Kidney (tissue), 13 donors: ENCODE measurements at regions not wholly inside any gene's neighbourhood (a gene's known extent, or its start where the extent isn't known, plus 50 kb on each side); places are given as distances from the start of the nearest gene placed in this dataset.

Experiments
- DNase-seq, 5 donors: peaks; one replicate each; pipeline ENCODE4 v3.0.0-alpha.2; 2013 to 2020
- FAIRE-seq: peaks from 2 replicates; lab custom pipeline; 2012; peaks lifted over from hg19 to GRCh38; lab: Jason Lieb, UNC
- H3K27ac ChIP-seq, 2 donors: one replicate each; pipeline ENCODE4 v1.7.0; 2013; ENCODE audit warnings: low read depth in 2 of 2, low read length in 2 of 2, inconsistent platforms in 1 of 2
- H3K27me3 ChIP-seq: one replicate; pipeline ENCODE4 v1.7.1; 2013; ENCODE audit warnings: low read length, inconsistent platforms; ENCODE audit not compliant: control insufficient read depth, insufficient read depth
- H3K36me3 ChIP-seq, 3 donors: one replicate each; pipeline versions ENCODE4 v1.7.0 to v1.7.1; 2013; ENCODE audit warnings: low read length in 3 of 3, control low read depth in 1 of 3, inconsistent platforms in 1 of 3; ENCODE audit not compliant: insufficient read depth in 3 of 3, control insufficient read depth in 2 of 3
- H3K4me1 ChIP-seq, 3 donors: one replicate each; pipeline versions ENCODE4 v1.7.0 to v1.7.1; 2013; ENCODE audit warnings: low read length in 3 of 3, inconsistent platforms in 1 of 3, low read depth in 1 of 3; ENCODE audit not compliant: control insufficient read depth in 2 of 3, insufficient read depth in 2 of 3
- H3K4me3 ChIP-seq, 3 donors: one replicate each; pipeline versions ENCODE4 v1.7.0 to v1.8.1; 2013; ENCODE audit warnings: low read length in 3 of 3, control low read depth in 1 of 3, inconsistent platforms in 1 of 3
- H3K9ac ChIP-seq, 3 donors: one replicate each; pipeline versions ENCODE4 v1.7.0 to v1.7.1; 2013; ENCODE audit warnings: low read length in 3 of 3, control low read depth in 1 of 3, inconsistent platforms in 1 of 3
- H3K9me3 ChIP-seq, 3 donors: one replicate each; pipeline versions ENCODE4 v1.7.0 to v1.7.1; 2013; ENCODE audit warnings: low read length in 3 of 3, control low read depth in 1 of 3, inconsistent platforms in 1 of 3; ENCODE audit not compliant: control insufficient read depth in 2 of 3, insufficient read depth in 1 of 3
- intact Hi-C: fragments of 100-400 bp; cut with DNase I; formaldehyde crosslinking; loops from one replicate; pipeline ENCODE4 v1.11.1; 2022
- TF ChIP-seq, protein P1 (sequence below): IDR thresholded peaks from 3 replicates; pipeline ENCODE4 v1.5.1; 2012; ENCODE audit warnings: mild to moderate bottlenecking, moderate library complexity, borderline replicate concordance; ENCODE audit not compliant: insufficient read depth; ENCODE audit errors: extremely low read depth
- donor health status: control.
- donor health status: control.
- donor health status: control.
- donor health status: control.
- donor health status: control.
- donor health status: DM: yes; HTN: yes; CAD: no.
- donor health status: Normal renal cell carcinoma (clear cell type).

DNA sequence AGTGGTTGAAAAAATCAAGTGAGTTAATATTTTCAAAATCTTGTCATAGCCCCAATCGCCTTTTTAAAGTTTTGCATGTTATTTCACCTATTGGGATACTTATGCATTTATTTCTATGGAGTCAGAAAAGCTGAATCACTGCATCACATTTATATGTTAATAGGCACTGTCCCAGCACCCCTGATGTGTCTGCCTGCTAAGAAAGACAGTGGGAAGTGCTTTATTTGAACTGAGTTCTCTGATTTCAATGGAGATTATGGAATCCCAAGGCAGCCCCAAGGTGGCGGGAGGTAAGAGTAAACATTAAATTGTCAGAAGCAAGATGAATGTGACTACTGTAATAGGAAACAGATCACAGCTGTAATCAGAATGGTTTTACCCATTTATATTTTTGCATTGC lies 2225.7 kb downstream of the NCAM2 start:
- no peak for FAIRE-seq
- Histone ChIP-seq H3K9ac (no peak overlapping the region), H3K27ac (no peak overlapping the region), H3K36me3 (no peaks in the 10 kb centered on the region), H3K4me3 (no peak overlapping the region), H3K9me3 (no peaks in the 10 kb centered on the region), H3K27me3 (no peaks in the 10 kb centered on the region), H3K4me1 (no peaks in the 10 kb centered on the region)
- intact Hi-C loops = no loop called here
- TF ChIP-seq, protein P1, sequence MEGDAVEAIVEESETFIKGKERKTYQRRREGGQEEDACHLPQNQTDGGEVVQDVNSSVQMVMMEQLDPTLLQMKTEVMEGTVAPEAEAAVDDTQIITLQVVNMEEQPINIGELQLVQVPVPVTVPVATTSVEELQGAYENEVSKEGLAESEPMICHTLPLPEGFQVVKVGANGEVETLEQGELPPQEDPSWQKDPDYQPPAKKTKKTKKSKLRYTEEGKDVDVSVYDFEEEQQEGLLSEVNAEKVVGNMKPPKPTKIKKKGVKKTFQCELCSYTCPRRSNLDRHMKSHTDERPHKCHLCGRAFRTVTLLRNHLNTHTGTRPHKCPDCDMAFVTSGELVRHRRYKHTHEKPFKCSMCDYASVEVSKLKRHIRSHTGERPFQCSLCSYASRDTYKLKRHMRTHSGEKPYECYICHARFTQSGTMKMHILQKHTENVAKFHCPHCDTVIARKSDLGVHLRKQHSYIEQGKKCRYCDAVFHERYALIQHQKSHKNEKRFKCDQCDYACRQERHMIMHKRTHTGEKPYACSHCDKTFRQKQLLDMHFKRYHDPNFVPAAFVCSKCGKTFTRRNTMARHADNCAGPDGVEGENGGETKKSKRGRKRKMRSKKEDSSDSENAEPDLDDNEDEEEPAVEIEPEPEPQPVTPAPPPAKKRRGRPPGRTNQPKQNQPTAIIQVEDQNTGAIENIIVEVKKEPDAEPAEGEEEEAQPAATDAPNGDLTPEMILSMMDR = no peak
- no peak for DNase-seq

DNA sequence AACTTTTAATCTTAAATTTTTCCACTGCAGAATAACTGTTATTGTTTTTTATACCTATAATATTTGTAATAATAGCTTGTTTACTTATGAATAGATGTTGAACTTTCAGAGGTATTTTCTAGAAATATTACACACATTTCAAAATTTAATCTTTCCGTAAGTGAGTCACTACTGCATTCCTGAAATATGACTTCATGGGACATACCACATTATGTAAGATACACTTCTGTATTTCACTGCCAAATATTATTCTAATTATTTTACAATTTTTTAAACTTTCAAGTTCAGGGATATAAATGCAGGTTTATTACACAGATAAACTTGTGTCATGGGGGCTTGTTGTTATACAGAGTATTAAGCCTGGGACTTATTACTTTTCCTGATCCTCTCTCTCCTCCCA lies 2220.5 kb downstream of the NCAM2 start:
- no peak overlapping the region for H3K27ac ChIP-seq
- FAIRE-seq (no peak), DNase-seq (no peak)
- no peak overlapping the region for H3K9ac ChIP-seq
- H3K9me3 ChIP-seq = no peaks in the 10 kb centered on the region
- H3K4me3 ChIP-seq = no peak overlapping the region
- no peaks in the 10 kb centered on the region for H3K27me3 ChIP-seq
- H3K36me3 ChIP-seq = no peaks in the 10 kb centered on the region
- intact Hi-C loops = no loop called here
- no peaks in the 10 kb centered on the region for H3K4me1 ChIP-seq
- TF ChIP-seq, protein P1 = no peak

DNA sequence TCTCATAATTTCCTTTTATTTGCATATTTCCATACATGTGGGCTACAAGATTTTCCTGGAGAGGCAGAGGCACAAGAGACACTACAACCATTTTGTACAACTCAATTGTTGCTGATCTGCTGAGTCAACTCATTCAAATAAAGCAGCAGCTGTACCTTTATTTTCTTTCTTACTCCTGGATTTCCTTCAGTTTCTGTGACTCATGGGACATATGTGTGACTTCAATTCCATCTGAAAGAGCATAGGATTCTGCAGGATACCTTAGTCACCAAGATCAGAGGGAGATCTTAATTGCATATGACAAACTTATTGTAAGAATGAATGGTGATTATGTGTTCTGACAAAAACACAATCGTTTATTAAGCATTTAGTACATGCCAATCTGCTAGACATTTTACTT lies 2219.4 kb downstream of the NCAM2 start:
- no peak overlapping the region for H3K4me3 ChIP-seq
- H3K4me1 ChIP-seq = no peaks in the 10 kb centered on the region
- H3K36me3 ChIP-seq = no peaks in the 10 kb centered on the region
- H3K27me3 ChIP-seq = no peaks in the 10 kb centered on the region
- no peak overlapping the region for H3K9ac ChIP-seq
- no peaks in the 10 kb centered on the region for H3K9me3 ChIP-seq
- TF ChIP-seq, protein P1 = no peak
- no peak for FAIRE-seq
- no peak for DNase-seq
- H3K27ac ChIP-seq = no peak overlapping the region
- intact Hi-C loops = no loop called here

DNA sequence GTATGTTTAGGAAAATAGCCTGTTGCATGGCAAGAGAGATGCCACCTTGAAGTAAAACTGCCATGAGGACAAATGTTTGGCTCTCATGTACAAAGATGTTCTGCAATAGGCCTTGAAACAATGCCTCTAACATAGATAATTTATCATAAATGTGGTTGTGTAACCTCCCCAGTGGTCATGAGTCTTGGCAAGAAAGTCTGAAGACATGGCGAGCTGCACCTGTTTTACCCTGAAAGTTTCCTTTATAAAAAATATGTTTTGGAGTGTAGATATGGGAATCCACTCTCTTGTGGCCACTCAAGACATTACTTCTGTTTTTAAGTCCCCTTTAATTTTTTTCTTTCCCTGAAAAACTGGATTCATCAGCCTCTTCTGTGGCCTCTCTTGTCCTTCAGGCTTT lies 2217.1 kb downstream of the NCAM2 start:
- FAIRE-seq = no peak
- intact Hi-C loops = no loop called here
- TF ChIP-seq, protein P1 = no peak

More for the DNA sequence above, 2217.1 kb downstream of the NCAM2 start:
- H3K4me1 ChIP-seq = no peaks in the 10 kb centered on the region
- no peaks in the 10 kb centered on the region for H3K36me3 ChIP-seq
- H3K27ac ChIP-seq = no peak overlapping the region
- no peak overlapping the region for H3K9ac ChIP-seq
- H3K9me3 ChIP-seq = no peaks in the 10 kb centered on the region
- H3K4me3 ChIP-seq = no peak overlapping the region
- no peaks in the 10 kb centered on the region for H3K27me3 ChIP-seq
- DNase-seq = no peak
